NCI-H446 treated with DMSO at 0.1 percent for 48 hours (cell line): ENCODE measurements at regions not wholly inside any gene's neighbourhood (a gene's known extent, or its start where the extent isn't known, plus 50 kb on each side); places are given as distances from the start of the nearest gene placed in this dataset.
A peak's percentile ranks its signal among the peaks of the same experiment; 100 is the strongest.

Experiments used
- DNase-seq: peaks from one replicate; lab custom pipeline; 2025; lab: John Stamatoyannopoulos, UW

DNA sequence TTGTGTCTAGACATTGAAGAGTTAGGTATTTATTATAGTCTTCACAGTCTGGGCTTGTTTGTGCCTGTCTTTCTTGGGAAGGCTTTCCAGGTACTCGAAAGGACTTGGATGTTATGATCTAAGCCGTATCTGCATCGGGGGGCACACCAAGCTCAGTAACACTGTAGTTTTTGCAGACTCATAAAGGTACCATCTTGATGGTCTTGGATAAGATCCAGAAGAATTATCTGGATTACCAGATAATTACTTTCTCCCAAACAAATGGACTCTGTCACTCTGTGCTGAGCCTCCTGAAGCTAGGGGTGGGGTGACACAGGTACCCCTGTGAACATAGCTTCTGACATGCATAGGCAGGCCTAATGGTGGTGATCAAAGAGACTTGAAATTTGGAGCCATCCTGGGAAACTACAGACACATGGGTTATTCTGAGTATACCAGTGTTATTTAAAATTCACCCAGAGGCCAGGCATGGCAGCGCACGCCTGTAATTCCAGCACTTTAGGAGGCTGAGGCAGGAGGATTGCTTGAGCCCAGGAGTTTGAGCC, 238.6 kb upstream of the TPM1 start:
- DNase-seq = no peak

- DNase-seq = no peak
Observed at GRCh38 chr15:62805502-62805901, 237.0 kb upstream of the TPM1 start.

- DNase-seq = no peak
Observed at GRCh38 chr15:62807539-62808130, 234.9 kb upstream of the TPM1 start.

- no peak for DNase-seq
Observed at GRCh38 chr15:62809115-62809967, 233.2 kb upstream of the TPM1 start.

GRCh38 chr15:62809968-62810260, 232.6 kb upstream of the TPM1 start:
- DNase-seq = no peak

DNA sequence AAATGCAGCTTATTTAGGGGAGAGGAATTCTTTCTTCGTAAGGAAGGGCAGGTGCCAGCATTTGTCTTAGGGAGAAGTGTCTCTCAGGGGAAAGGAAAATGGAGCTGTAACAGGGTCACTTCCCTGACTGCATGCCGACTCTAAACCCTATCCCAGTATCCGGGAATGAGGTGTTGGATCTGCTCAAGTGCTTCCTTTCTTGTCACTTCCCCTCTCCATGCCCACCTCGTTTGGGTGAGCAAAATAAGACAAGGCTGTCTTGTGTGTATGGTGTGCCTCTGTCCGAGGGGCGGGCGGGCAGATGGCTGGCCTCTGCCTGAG, 230.1 kb upstream of the TPM1 start:
- DNase-seq = no peak

GRCh38 chr15:62816342-62817069, 226.0 kb upstream of the TPM1 start:
- no peak for DNase-seq

DNA sequence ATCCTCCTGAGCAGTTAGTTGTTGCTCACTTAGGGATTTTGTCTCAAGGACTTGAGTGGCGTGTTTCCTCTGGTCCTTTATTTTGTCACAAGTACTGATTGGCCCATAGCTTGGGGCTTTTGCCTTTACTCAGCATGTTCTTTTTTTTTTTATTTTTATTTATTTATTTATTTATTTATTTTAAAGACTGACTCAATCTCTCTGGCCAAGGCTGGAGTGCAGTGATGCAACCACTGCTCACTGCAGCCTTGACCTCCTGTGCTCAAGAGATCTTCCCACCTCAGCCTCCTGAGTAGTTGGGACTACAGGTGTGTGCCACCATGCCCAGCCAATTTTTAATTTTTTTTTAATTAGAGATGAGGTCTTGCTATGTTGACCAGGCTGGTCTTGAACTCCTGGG, 223.9 kb upstream of the TPM1 start:
- DNase-seq = no peak

DNA sequence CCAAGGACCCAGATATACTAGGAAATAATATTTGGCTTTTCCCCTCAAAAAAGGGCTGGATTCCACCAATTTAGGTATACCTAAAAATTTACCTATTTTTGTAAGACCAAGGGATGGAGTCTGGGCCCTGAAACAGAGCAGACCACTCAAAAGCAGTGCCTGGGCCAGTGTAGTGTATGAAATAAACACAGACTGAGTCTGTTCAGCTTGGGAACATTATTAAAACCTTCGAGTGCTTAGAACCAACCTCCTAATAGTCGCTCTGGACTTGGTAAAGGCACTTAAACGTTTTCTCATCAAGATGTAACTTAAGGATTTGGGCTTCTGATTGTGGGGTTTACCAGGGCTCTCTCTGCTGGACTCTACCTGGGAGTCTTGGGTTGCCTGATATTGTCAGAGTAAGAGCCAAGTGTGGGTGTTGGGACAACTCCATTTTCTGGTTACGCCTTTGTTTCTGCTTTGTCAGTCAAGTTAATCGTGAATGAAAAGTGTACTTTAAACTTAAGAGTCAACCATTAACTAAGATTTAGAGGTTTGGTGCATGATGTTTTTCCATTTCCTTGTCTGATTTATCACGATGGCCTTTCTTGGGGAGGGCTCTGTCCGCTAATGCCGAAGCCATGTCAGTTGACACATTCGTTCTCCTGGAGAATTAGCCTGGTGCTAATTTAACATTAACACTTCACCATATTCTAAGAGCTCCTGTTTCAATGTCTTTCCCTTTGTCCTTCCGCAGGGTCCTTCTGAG, 221.0 kb upstream of the TPM1 start:
- DNase-seq = no peak

DNA sequence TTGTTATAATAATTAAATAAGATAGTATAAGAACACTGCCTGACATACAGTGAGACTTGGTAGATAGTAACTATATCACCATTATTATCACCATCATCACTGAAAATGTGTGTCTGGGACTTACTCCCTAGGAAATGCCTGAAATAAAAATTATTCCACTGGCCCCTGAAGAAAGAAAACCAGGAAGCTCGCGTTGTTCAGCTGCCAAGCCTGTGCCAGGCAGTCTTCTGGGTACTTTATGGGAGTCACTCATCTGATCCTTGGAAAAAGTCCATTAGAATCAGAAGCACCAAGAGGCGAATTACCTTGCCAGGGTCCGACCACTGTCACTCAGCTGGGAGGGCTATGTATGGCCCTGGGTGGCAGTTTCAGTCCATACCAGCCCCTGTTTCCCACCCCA, 220.3 kb upstream of the TPM1 start:
- DNase-seq = no peak

DNA sequence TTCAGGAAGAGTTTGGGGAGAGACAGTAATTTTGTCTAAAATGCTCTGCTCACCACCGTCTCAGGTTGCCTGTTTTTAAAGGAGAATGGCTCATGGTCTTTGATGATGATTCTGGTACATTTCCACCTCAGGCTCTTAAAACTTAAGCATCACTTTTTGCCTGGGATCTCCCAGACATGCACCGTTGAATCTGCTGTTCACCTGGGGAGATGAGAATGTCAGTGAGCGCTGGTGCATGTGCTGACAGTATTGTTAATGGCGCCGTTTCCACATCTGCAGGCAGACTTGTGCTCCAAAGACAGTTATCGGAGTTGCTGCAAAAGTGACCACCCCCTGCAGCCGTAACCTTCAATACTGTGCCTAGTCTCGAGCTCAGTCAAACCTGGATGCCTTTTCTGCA, 219.0 kb upstream of the TPM1 start:
- no peak for DNase-seq

DNA sequence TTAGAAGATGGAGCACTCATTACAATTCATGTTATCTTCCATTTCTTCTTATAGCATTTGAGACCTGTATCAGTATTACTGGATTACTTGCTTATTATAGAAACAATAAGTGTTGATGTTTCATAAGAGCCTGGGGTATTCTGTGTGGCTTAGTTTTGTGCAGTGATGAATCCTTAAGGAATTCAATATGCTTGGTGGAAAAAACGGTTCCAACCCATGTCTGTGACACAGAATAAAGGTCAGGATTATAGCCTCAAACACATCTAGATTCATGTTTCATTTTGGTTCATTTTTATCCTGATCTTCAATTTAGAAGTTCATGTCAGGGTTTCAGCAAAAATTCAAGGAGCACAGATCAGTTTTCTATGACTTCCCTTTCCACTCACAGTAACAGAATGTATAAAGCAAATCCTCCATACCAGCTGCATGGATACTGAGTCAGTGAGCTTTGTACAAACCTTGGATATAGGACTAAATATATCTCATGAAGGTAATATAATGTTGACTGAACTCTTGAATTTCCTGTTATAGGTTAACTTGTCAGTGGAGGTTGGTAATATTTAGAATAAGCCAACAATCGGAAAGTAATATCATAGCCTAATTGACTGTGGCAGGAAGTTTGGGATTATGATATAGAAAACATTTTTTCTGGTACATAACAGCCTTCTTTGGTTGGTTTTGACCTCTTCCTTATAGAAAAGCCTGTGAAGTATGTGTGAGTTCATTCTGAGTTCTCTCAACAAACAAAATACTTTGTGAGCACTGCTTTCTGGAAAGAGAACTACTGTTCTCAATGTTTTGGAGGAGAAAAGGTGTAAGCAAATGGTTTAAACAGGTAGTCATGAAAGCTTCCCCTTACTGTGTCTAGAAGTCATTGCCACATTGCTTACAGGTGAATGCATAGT, 218.2 kb upstream of the TPM1 start:
- DNase-seq = no peak

- no peak for DNase-seq
Observed at GRCh38 chr15:62825191-62825590, 217.4 kb upstream of the TPM1 start.

GRCh38 chr15:62826561-62826960, 216.0 kb upstream of the TPM1 start:
- no peak for DNase-seq

GRCh38 chr15:62828364-62828763, 214.2 kb upstream of the TPM1 start:
- peak; percentile 61 for DNase-seq

DNA sequence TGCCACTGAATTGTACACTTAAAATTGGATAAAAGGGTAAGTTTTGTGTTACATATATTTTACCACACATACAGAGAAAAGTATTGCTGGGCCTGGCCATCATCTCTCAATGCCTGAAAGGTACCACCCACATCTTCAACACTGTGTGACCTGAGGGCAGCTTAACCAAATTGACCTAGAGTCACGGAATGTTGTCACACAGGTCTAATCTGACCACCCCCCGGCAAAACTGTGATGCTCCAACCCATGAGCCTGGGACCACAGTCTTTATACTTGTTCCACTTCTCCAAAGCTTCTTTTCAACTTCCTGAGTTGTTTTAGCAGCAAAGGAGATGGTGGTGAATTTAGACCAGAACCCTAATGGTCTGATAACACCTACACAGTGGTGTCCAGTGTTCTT, 210.3 kb upstream of the TPM1 start:
- no peak for DNase-seq

DNA sequence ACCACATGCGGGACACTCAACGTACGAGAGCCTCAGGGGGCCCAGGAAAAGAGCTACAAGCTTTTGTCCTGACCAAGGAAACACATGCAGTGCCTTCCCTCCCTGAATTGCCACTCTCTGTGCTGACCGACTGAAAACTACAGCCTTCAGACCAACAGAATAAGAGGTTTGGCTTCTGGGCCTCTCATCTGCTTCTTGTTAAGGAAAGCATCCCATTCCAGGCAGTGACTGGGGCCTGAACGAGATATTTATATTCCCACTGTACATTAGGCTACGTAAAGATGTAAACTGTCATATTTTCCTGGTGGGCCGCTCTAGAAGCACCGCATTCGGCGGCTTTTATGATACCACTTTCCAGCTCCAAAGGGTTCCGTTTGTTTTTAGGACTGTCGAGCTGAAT, 208.9 kb upstream of the TPM1 start:
- DNase-seq = no peak

GRCh38 chr15:62834686-62835329, 207.7 kb upstream of the TPM1 start:
- no peak for DNase-seq

- no peak for DNase-seq
Observed at GRCh38 chr15:62835351-62835750, 207.2 kb upstream of the TPM1 start.

DNA sequence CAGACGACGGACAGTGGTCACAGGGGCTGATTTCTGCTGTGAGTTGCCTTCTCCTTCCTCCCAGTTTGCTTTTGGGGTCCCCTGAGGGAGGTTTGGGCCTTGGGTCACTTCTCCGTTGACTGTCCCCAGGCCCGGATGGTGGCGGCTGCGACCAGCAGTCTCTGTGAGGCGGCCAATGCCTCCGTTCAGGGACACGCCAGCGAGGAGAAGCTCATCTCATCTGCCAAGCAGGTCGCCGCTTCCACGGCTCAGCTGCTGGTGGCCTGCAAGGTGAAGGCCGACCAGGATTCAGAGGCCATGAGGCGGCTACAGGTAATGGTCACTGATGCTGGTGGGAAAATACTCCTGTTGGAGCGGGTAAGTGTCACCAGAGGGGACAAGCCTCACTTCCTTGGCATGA, 206.8 kb upstream of the TPM1 start:
- DNase-seq = no peak
